Activated T-helper 17 cell treated with anti-CD3 and anti-CD28 coated beads, Interleukin-2, amount 50 U/mL, for 72 hours (primary cell): ENCODE measurements at regions not wholly inside any gene's neighbourhood (a gene's known extent, or its start where the extent isn't known, plus 50 kb on each side); places are given as distances from the start of the nearest gene placed in this dataset.

Experiments used
- ATAC-seq: fragments of 150-1000 bp; cut with Tn5 transposase; replicated peaks from 2 replicates; pipeline ENCODE4 v1.10.0; 2021; ENCODE audit warnings: mild to moderate bottlenecking, moderate library complexity
- H3K27ac Mint-ChIP-seq: one replicate; pipeline ENCODE4 v1.8.0; 2022; ENCODE audit warnings: mixed read lengths
- H3K27me3 Mint-ChIP-seq: one replicate; pipeline ENCODE4 v1.8.0; 2022; ENCODE audit warnings: mixed read lengths
- H3K36me3 Mint-ChIP-seq: one replicate; pipeline ENCODE4 v1.8.0; 2022; ENCODE audit warnings: low read depth, mild to moderate bottlenecking, mixed read lengths
- H3K4me1 Mint-ChIP-seq: one replicate; pipeline ENCODE4 v1.8.0; 2022; ENCODE audit warnings: mixed read lengths
- H3K4me3 Mint-ChIP-seq: one replicate; pipeline ENCODE4 v1.8.0; 2022; ENCODE audit warnings: mild to moderate bottlenecking, mixed read lengths
- H3K9me3 Mint-ChIP-seq: one replicate; pipeline ENCODE4 v1.8.0; 2022; ENCODE audit warnings: mixed read lengths

DNA sequence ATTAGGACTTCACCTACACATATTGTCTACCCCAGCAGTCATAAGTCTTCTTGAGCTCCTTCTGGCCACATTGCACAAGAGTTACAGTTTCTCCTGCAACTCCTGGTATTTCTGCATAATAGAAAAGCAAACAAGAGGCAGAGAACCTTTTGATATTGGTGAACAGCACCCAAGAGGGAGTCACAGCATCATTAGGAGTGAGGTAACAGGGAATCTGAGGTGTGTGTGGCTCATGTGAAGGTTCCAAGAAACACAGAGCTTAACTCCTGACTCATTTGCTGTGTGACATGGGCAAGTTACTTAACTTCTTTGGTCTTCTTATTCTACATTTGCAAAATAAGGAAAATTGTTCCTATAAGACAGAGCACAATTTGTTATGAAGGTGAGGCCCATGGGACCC lies 374.6 kb downstream of the INSC start:
- Mint-ChIP-seq H3K4me3 (no peak overlapping the region), H3K9me3 (no peaks in the 10 kb centered on the region), H3K36me3 (no peaks in the 10 kb centered on the region), H3K4me1 (no peaks in the 10 kb centered on the region), H3K27me3 (no peaks in the 10 kb centered on the region), H3K27ac (no peak overlapping the region)
- no peak for ATAC-seq

GRCh38 chr11:15490535-15490934 lies 375.8 kb downstream of the INSC start:
- Mint-ChIP-seq H3K4me1 (no peaks in the 10 kb centered on the region), H3K27ac (no peak overlapping the region), H3K4me3 (no peak overlapping the region), H3K36me3 (no peaks in the 10 kb centered on the region), H3K27me3 (peaks cover 3% of the 10 kb centered on the region), H3K9me3 (no peaks in the 10 kb centered on the region)
- ATAC-seq, result no peak

DNA sequence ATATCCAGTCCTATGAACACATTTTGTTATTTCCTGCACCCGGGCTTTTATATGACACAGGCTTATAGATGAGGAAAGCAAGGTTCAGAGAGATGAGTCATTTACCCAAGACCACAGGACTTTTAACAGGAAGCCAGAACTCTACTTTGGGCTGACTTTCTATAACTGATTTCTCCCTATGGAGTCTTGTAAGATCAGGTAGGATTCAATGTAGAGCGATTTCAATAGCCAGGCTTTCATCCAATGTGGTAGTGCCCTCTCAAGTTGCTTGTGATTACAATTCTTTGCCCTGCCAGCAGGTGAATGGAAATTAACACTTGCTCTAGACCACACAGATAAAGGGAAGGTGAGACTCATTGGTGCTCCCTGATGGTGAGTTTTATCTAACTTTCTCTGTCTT lies 378.3 kb downstream of the INSC start:
- Mint-ChIP-seq H3K4me1 (no peaks in the 10 kb centered on the region), H3K27me3 (peaks cover 7% of the 10 kb centered on the region), H3K27ac (no peak overlapping the region), H3K4me3 (no peak overlapping the region), H3K36me3 (no peaks in the 10 kb centered on the region), H3K9me3 (no peaks in the 10 kb centered on the region)
- no peak for ATAC-seq

GRCh38 chr11:15493921-15494620 lies 379.3 kb downstream of the INSC start:
- no peaks in the 10 kb centered on the region for H3K9me3 Mint-ChIP-seq
- H3K4me1 Mint-ChIP-seq, result no peaks in the 10 kb centered on the region
- H3K27ac Mint-ChIP-seq, result no peak overlapping the region
- H3K36me3 Mint-ChIP-seq, result no peaks in the 10 kb centered on the region
- H3K4me3 Mint-ChIP-seq, result no peak overlapping the region
- ATAC-seq, result no peak
- H3K27me3 Mint-ChIP-seq, result peaks cover 7% of the 10 kb centered on the region

DNA sequence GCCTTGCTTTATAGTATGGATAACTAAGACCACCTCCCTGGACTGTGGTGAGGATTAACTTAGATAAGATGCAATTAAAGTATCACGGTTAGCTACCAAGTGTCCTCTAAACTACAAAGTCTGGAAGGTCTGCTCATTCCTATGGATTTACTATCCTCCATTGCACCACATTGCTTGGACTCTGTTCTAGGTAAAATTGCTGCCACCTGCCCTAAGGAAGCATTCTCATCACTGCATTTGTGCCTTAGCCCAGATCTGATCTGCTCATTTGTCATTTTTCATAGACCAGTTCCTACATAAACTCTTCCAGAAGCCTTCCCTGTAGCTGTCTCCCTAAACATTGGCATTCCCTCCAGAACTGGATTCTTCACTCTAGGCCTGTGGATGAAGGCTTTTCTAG lies 380.0 kb downstream of the INSC start:
- H3K4me3 Mint-ChIP-seq, result no peak overlapping the region
- no peaks in the 10 kb centered on the region for H3K9me3 Mint-ChIP-seq
- H3K27ac Mint-ChIP-seq, result no peak overlapping the region
- ATAC-seq, result no peak
- no peaks in the 10 kb centered on the region for H3K4me1 Mint-ChIP-seq
- no peaks in the 10 kb centered on the region for H3K36me3 Mint-ChIP-seq
- H3K27me3 Mint-ChIP-seq, result peaks cover 7% of the 10 kb centered on the region

DNA sequence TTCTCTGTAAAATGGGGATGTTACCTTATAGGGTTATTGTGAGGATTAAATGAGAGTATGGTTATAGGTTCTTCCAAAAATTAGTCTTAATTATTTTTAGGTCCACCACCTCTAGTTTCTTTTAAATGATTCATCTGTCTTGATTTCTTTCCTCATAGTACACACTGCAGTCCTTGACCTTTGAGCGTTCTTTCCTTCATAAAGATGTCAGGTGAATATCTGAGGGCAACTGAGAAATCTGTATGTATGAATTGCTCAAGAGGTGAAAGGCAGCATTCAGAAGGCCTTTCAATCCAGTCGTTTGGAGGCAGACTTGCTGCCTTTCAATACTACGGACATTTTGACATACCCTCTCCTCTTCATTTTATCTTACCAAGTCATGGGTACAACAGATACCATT lies 380.7 kb downstream of the INSC start:
- no peaks in the 10 kb centered on the region for H3K4me1 Mint-ChIP-seq
- ATAC-seq, result no peak

DNA sequence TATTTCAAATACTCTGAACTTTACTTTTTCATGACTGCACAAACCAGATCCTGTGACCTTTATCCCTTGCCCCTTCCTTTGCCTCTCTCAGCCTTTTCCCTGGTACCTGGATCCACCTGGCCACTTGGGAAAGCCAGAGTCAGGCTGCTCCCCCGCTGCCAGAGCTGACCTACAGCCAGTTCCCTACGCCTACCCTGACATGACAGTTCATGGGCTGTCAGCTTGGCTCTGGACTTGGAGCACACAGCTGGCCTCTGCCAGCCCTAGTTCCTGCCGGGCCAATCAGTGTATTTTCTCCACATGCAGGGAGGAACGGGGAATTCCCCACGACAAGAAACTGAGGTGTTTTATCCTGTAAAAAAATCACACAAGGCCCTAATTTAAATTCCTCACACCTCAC lies 382.6 kb downstream of the INSC start:
- H3K27me3 Mint-ChIP-seq, result peaks cover 7% of the 10 kb centered on the region
- H3K4me3 Mint-ChIP-seq, result no peak overlapping the region
- ATAC-seq, result no peak
- no peaks in the 10 kb centered on the region for H3K36me3 Mint-ChIP-seq
- no peaks in the 10 kb centered on the region for H3K9me3 Mint-ChIP-seq
- H3K4me1 Mint-ChIP-seq, result no peaks in the 10 kb centered on the region
- no peak overlapping the region for H3K27ac Mint-ChIP-seq

More for the DNA sequence above, 380.7 kb downstream of the INSC start:
- H3K36me3 Mint-ChIP-seq, result no peaks in the 10 kb centered on the region
- H3K27ac Mint-ChIP-seq, result no peak overlapping the region
- H3K4me3 Mint-ChIP-seq, result no peak overlapping the region
- no peaks in the 10 kb centered on the region for H3K9me3 Mint-ChIP-seq
- peaks cover 7% of the 10 kb centered on the region for H3K27me3 Mint-ChIP-seq

DNA sequence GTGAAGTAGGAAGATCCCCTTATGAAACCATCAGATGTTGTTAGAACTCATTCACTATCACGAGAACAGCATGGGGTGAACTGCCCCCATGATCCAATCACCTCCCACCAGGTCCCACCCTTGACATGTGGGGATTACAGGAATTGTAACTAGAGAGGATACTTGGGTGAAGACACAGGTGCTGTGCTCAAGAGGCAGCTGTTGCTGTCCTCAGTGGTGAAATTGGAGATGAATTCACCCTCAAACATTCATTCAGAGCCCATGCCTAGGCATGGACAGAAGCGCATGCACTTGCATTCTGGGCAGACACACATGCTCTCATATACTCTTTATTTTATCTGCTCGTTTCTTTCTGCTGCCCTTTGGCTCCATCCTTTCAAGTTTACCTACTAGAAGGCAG lies 385.0 kb downstream of the INSC start:
- Mint-ChIP-seq H3K4me3 (no peak overlapping the region), H3K9me3 (no peaks in the 10 kb centered on the region), H3K4me1 (no peaks in the 10 kb centered on the region), H3K27me3 (peaks cover 7% of the 10 kb centered on the region), H3K27ac (no peak overlapping the region), H3K36me3 (no peaks in the 10 kb centered on the region)
- no peak for ATAC-seq

DNA sequence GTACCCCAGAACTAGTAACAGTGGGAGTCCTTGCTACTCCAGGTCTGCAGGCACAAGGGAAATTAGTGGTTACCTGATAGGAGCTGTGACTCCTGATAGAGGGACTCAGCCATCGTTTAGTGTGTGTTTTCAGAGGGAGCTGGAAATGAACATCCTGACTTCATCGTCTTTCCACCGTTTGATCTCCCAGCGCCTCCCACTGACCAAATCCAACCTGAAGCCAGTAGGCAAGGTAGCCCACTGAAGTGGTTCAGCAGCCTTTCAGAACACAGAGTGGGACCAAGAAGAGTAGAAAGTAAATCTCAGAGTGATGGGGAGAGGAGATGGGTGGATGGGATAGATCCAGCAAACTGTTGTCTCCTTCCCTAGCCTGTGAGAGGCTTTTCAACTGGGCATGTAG lies 385.9 kb downstream of the INSC start:
- Mint-ChIP-seq H3K36me3 (no peaks in the 10 kb centered on the region), H3K4me3 (no peak overlapping the region), H3K27ac (no peak overlapping the region), H3K9me3 (no peaks in the 10 kb centered on the region), H3K27me3 (peaks cover 4% of the 10 kb centered on the region), H3K4me1 (no peaks in the 10 kb centered on the region)
- no peak for ATAC-seq

DNA sequence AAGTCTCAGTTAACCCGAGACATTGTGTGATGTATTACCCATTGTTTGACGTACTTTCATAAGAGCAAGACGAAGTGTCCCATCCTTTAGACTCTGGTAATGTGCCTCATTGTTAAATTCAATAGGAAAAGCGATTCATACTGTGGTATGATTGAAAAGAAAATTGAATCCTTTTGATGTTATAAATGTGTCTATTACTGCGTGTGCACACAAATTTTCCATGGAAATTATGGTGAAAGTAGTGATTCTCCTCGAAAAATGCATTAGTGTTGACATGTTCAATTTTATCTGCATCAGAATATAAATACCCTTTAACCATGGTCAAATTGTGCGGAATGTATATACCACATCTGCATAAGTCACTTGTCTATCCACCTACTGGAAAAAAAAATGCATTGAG lies 386.8 kb downstream of the INSC start:
- ATAC-seq, result no peak
- H3K9me3 Mint-ChIP-seq, result no peaks in the 10 kb centered on the region
- no peak overlapping the region for H3K27ac Mint-ChIP-seq
- no peaks in the 10 kb centered on the region for H3K36me3 Mint-ChIP-seq
- no peaks in the 10 kb centered on the region for H3K27me3 Mint-ChIP-seq
- no peaks in the 10 kb centered on the region for H3K4me1 Mint-ChIP-seq
- H3K4me3 Mint-ChIP-seq, result no peak overlapping the region

DNA sequence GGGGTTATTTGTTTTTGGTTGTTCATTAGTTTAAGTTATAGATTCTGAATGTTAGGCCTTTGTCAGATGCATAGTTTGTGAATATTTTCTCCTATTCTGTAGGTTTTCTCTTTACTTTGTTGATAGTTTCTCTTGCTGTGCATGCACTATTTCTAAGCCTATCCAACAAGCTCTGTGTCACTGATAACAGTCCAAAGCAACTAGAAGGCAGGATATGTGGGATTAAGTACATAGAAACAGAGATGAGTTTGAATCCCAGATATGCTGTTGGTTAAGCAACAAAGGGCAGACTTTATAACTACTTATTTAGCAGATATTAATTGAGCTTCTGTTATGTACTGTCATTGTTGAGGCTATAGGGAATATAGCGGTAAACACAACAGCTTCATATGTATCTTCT lies 390.4 kb downstream of the INSC start:
- H3K4me3 Mint-ChIP-seq, result no peak overlapping the region
- H3K36me3 Mint-ChIP-seq, result no peaks in the 10 kb centered on the region
- no peaks in the 10 kb centered on the region for H3K27me3 Mint-ChIP-seq
- no peak overlapping the region for H3K27ac Mint-ChIP-seq
- H3K4me1 Mint-ChIP-seq, result no peaks in the 10 kb centered on the region
- no peak for ATAC-seq
- no peaks in the 10 kb centered on the region for H3K9me3 Mint-ChIP-seq

GRCh38 chr11:15507592-15507991 lies 392.9 kb downstream of the INSC start:
- H3K27ac Mint-ChIP-seq, result no peak overlapping the region
- ATAC-seq, result no peak
- H3K9me3 Mint-ChIP-seq, result no peaks in the 10 kb centered on the region
- H3K4me3 Mint-ChIP-seq, result no peak overlapping the region
- no peaks in the 10 kb centered on the region for H3K4me1 Mint-ChIP-seq
- no peaks in the 10 kb centered on the region for H3K27me3 Mint-ChIP-seq
- no peaks in the 10 kb centered on the region for H3K36me3 Mint-ChIP-seq

GRCh38 chr11:15509082-15509481 lies 394.4 kb downstream of the INSC start:
- Mint-ChIP-seq H3K27me3 (no peaks in the 10 kb centered on the region), H3K36me3 (no peaks in the 10 kb centered on the region), H3K27ac (no peak overlapping the region), H3K4me3 (no peak overlapping the region), H3K9me3 (no peaks in the 10 kb centered on the region), H3K4me1 (no peaks in the 10 kb centered on the region)
- ATAC-seq, result no peak

DNA sequence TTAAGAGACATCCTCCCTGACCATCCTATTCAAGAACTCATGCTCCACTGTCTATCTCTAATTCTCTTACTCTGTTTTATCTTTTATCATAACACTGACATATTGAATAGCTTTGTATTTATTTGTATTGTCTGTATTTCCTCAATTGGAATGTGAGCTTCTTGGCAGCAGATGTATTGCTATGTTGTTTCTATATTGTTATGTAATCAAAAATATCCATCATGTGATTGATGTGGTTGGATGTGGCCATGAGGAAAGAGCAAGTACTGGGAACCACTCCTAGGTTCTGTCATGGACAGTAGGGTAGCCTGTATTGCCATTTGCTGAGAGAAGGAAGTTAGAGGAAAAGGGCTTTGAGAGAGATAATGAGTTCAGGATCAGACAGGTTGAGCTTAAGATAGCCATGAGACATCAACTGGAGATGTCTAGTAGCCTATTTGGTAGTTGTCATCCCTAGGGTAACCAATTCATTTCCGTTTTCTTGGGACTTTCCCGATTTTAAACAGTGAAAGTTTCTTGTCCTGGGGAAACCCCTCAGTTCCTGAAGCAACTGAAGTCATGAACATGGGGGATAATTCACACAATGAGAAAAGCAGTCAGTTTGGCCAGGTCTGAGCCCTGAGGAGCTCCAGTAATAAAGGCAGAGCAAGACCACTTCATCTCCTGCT lies 404.5 kb downstream of the INSC start:
- Mint-ChIP-seq H3K4me3 (no peak overlapping the region), H3K9me3 (peaks cover 15% of the 10 kb centered on the region), H3K27me3 (peaks cover 3% of the 10 kb centered on the region), H3K36me3 (no peaks in the 10 kb centered on the region), H3K27ac (no peak overlapping the region), H3K4me1 (no peaks in the 10 kb centered on the region)
- ATAC-seq, result no peak

DNA sequence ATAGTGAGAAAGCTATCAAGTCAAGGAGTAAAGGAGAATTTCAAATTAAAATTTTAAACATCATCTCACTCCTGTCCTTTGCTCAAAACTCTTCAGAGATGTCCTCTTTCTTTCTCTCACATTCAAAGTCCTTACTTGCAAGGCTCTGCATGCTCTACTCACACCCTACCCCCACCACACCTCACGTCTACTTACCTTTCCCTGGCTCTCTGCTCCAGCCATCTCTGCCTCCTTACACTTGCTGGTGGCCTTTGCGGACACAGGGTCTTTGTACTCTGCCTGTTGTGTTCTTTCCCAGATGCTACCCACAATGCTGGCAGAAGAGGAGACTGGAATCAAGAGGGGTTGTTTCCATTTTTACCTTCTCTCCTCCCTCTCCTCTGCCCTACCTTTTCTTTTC lies 405.2 kb downstream of the INSC start:
- H3K4me3 Mint-ChIP-seq, result no peak overlapping the region
- H3K9me3 Mint-ChIP-seq, result peaks cover 14% of the 10 kb centered on the region
- H3K27me3 Mint-ChIP-seq, result peaks cover 3% of the 10 kb centered on the region
- no peaks in the 10 kb centered on the region for H3K36me3 Mint-ChIP-seq
- no peaks in the 10 kb centered on the region for H3K4me1 Mint-ChIP-seq
- no peak for ATAC-seq
- no peak overlapping the region for H3K27ac Mint-ChIP-seq
